Activated CD4-positive, alpha-beta T cell treated with anti-CD3 and anti-CD28 coated beads, Interleukin-2, amount 10 ng/mL, durations not matched to agents 24 days and 14 days (primary cell): ENCODE measurements at regions not wholly inside any gene's neighbourhood (a gene's known extent, or its start where the extent isn't known, plus 50 kb on each side); places are given as distances from the start of the nearest gene placed in this dataset.
"Not testable (repeated sequence)": the region's sequence is repeated elsewhere in the genome, so short reads cannot be mapped to it uniquely, and the experiment has no call there.

Experiments
- DNase-seq: peaks from one replicate; pipeline ENCODE4 v3.0.0; 2022
- H3K27ac Mint-ChIP-seq: one replicate; pipeline ENCODE4 v1.8.0; 2022; ENCODE audit warnings: mild to moderate bottlenecking, mixed read lengths
- H3K27me3 Mint-ChIP-seq: one replicate; pipeline ENCODE4 v1.8.0; 2022; ENCODE audit warnings: mixed read lengths
- H3K36me3 Mint-ChIP-seq: one replicate; pipeline ENCODE4 v1.8.0; 2022; ENCODE audit warnings: low read depth, mild to moderate bottlenecking, mixed read lengths
- H3K4me1 Mint-ChIP-seq: one replicate; pipeline ENCODE4 v1.8.0; 2021; ENCODE audit warnings: mixed read lengths
- H3K4me3 Mint-ChIP-seq: one replicate; pipeline ENCODE4 v1.8.0; 2022; ENCODE audit warnings: mild to moderate bottlenecking, moderate library complexity, mixed read lengths
- H3K9me3 Mint-ChIP-seq: one replicate; pipeline ENCODE4 v1.8.0; 2021; ENCODE audit warnings: mixed read lengths
- intact Hi-C: fragments of 100-400 bp; cut with micrococcal nuclease; formaldehyde crosslinking; loops from one replicate; pipeline ENCODE4 v1.15.1; 2023

DNA sequence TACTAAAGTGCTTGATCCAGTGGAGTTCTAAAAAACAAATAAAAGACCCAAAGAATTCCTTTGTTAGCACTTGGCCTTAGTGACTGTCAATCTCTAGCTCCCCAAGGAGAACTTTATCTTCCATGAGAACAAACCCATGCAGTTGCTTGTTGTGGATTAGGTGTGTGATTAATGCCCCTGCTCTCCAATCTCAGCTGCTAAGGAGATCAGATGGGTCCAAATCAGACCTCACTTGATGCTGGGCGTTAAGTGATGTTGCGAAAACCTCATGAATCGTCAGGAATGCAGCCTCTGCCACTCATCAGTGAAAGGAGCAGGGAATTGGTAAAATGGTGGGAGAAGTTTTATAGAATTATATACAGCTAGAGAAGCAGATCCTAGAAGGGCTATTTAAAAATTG lies 133.7 kb downstream of the DMAC1 start:
- no peaks in the 10 kb centered on the region for H3K36me3 Mint-ChIP-seq
- DNase-seq: no peak
- H3K27me3 Mint-ChIP-seq: peaks cover 2% of the 10 kb centered on the region
- H3K9me3 Mint-ChIP-seq: no peaks in the 10 kb centered on the region
- intact Hi-C loops: no loop called here
- no peaks in the 10 kb centered on the region for H3K4me1 Mint-ChIP-seq
- no peak overlapping the region for H3K27ac Mint-ChIP-seq
- H3K4me3 Mint-ChIP-seq: no peak overlapping the region

- H3K36me3 Mint-ChIP-seq: no peaks in the 10 kb centered on the region
- intact Hi-C loops: no loop called here
- H3K9me3 Mint-ChIP-seq: no peaks in the 10 kb centered on the region
- H3K4me3 Mint-ChIP-seq: no peak overlapping the region
- no peaks in the 10 kb centered on the region for H3K27me3 Mint-ChIP-seq
- H3K4me1 Mint-ChIP-seq: no peaks in the 10 kb centered on the region
- no peak overlapping the region for H3K27ac Mint-ChIP-seq
- no peak for DNase-seq
Observed at GRCh38 chr9:7659766-7660165, 139.8 kb downstream of the DMAC1 start.

- Mint-ChIP-seq H3K4me3 (no peak overlapping the region), H3K36me3 (no peaks in the 10 kb centered on the region)
Observed at GRCh38 chr9:7656636-7657035, 142.9 kb downstream of the DMAC1 start.

GRCh38 chr9:7653262-7653661 lies 146.3 kb downstream of the DMAC1 start:
- no peaks in the 10 kb centered on the region for H3K27me3 Mint-ChIP-seq
- H3K9me3 Mint-ChIP-seq: no peaks in the 10 kb centered on the region
- DNase-seq: no peak
- no peak overlapping the region for H3K27ac Mint-ChIP-seq
- H3K36me3 Mint-ChIP-seq: no peaks in the 10 kb centered on the region
- intact Hi-C loops: no loop called here
- H3K4me1 Mint-ChIP-seq: no peaks in the 10 kb centered on the region
- no peak overlapping the region for H3K4me3 Mint-ChIP-seq

More at GRCh38 chr9:7656636-7657035, 142.9 kb downstream of the DMAC1 start:
- Mint-ChIP-seq H3K9me3 (no peaks in the 10 kb centered on the region), H3K4me1 (no peaks in the 10 kb centered on the region), H3K27ac (no peak overlapping the region), H3K27me3 (no peaks in the 10 kb centered on the region)
- intact Hi-C loops: no loop called here
- no peak for DNase-seq

DNA sequence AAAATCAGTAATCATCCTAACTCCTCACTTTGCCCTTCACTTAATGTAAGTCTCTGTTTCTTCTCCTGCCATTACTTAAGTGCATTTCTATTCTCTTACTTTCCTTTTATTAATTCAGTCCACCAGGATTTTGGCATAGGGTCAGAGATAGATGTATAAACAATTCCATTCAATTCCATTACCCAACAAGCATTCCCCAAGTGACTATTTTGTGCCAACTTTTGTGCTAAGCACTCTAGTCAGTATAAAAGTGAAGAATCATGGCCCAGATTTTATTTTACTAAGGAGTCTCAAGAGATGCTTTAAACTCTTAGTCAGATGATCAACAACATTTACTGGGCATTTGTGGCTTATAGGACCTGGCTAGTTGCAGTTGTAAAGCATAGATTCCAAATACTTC lies 159.3 kb downstream of the DMAC1 start:
- DNase-seq: no peak
- H3K27ac Mint-ChIP-seq: no peak overlapping the region
- H3K4me1 Mint-ChIP-seq: no peaks in the 10 kb centered on the region
- H3K36me3 Mint-ChIP-seq: no peaks in the 10 kb centered on the region
- H3K9me3 Mint-ChIP-seq: peaks cover 10% of the 10 kb centered on the region
- H3K27me3 Mint-ChIP-seq: peaks cover 4% of the 10 kb centered on the region
- intact Hi-C loops: no loop called here
- no peak overlapping the region for H3K4me3 Mint-ChIP-seq

DNA sequence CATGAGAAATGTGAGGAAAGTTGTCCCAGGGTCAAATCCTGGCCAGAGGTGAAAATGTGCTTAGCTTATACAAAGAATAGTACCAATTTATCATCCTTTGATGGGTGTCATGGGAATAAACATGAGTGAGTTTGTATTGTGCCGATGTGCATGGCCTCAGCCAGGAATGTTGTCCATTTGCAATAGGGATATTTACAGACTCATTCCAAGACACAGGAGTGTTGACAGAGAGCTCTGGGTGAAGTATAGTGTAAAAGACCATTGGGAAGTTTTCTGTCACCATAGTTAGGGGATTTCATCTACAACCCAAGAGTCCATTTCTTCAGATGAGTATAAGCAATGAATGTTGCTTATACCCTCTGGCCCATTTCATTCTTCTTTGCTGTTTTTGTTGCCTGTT lies 160.1 kb downstream of the DMAC1 start:
- H3K36me3 Mint-ChIP-seq: no peaks in the 10 kb centered on the region
- no peak overlapping the region for H3K4me3 Mint-ChIP-seq
- H3K4me1 Mint-ChIP-seq: no peaks in the 10 kb centered on the region

GRCh38 chr9:7636838-7637467 lies 162.6 kb downstream of the DMAC1 start:
- H3K27ac Mint-ChIP-seq: no peak overlapping the region
- H3K27me3 Mint-ChIP-seq: peaks cover 10% of the 10 kb centered on the region
- intact Hi-C loops: no loop called here
- H3K36me3 Mint-ChIP-seq: no peaks in the 10 kb centered on the region
- DNase-seq: no peak
- H3K4me1 Mint-ChIP-seq: no peaks in the 10 kb centered on the region
- H3K9me3 Mint-ChIP-seq: peaks cover 8% of the 10 kb centered on the region
- no peak overlapping the region for H3K4me3 Mint-ChIP-seq

More for the DNA sequence above, 160.1 kb downstream of the DMAC1 start:
- no peak for DNase-seq
- no peak overlapping the region for H3K27ac Mint-ChIP-seq
- peaks cover 10% of the 10 kb centered on the region for H3K9me3 Mint-ChIP-seq
- peaks cover 4% of the 10 kb centered on the region for H3K27me3 Mint-ChIP-seq
- intact Hi-C loops: no loop called here

DNA sequence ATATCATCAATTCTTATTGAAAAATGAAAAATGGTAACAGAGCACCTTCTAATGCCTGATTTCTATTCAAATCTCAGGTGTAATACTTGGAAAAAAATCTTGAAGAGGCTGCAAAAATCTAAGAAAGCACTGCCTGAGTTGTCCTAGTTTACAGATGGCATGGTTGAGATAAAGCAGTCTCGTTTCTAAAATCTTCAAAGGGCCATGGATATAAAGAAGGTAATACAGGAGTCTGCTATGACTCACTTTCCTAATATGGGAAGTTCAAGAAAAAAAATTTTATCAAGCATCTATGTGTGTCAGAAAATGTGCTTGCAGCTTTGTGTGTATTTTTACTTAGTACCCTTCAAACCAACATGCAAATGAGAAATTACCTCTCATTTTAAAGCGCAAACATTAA lies 163.3 kb downstream of the DMAC1 start:
- intact Hi-C loops: no loop called here
- no peak overlapping the region for H3K4me3 Mint-ChIP-seq
- DNase-seq: no peak
- H3K27ac Mint-ChIP-seq: no peak overlapping the region
- peaks cover 10% of the 10 kb centered on the region for H3K9me3 Mint-ChIP-seq
- peaks cover 11% of the 10 kb centered on the region for H3K27me3 Mint-ChIP-seq
- H3K36me3 Mint-ChIP-seq: no peaks in the 10 kb centered on the region
- H3K4me1 Mint-ChIP-seq: no peaks in the 10 kb centered on the region

- H3K27me3 Mint-ChIP-seq, intact Hi-C loops: not testable (repeated sequence)
- Mint-ChIP-seq H3K27ac (peak overlapping the region; percentile 54), H3K4me3 (peak overlapping the region; percentile 20), H3K4me1 (peaks cover 24% of the 10 kb centered on the region), H3K36me3 (peaks cover 18% of the 10 kb centered on the region), H3K9me3 (peaks cover 40% of the 10 kb centered on the region)
- peak; percentile 90 for DNase-seq
Observed at GRCh38 chr9:7626571-7627029, 173.0 kb downstream of the DMAC1 start.

DNA sequence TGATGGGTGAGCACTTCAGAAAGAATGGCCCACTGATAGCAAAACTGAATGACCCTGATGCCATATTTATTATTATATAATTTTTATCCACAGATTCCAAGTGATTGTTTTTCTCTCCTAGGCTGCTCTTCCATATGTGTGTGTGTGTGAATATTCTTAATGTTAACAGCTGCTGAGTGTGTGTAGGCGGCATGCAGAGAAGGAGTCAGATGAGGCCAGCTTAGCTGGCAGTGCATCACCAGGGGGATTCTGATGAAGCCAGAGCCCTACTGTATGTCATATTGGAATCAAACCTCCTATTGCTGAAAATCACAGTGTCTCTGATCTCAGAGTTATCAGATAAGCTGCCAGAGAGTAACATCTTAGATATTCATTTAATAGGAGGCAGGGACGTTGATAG lies 177.1 kb downstream of the DMAC1 start:
- Mint-ChIP-seq H3K36me3 (peaks cover 6% of the 10 kb centered on the region), H3K27me3 (no peaks in the 10 kb centered on the region), H3K4me1 (peaks cover 20% of the 10 kb centered on the region), H3K9me3 (peaks cover 16% of the 10 kb centered on the region), H3K4me3 (no peak overlapping the region), H3K27ac (no peak overlapping the region)
- intact Hi-C loops: no loop called here
- DNase-seq: no peak

GRCh38 chr9:7615344-7615743 lies 184.2 kb downstream of the DMAC1 start:
- intact Hi-C loops: no loop called here
- H3K4me3 Mint-ChIP-seq: no peak overlapping the region
- DNase-seq: no peak
- H3K9me3 Mint-ChIP-seq: peaks cover 18% of the 10 kb centered on the region
- no peaks in the 10 kb centered on the region for H3K36me3 Mint-ChIP-seq
- H3K27ac Mint-ChIP-seq: no peak overlapping the region
- H3K27me3 Mint-ChIP-seq: peaks cover under 1% of the 10 kb centered on the region
- H3K4me1 Mint-ChIP-seq: peaks cover 22% of the 10 kb centered on the region

DNA sequence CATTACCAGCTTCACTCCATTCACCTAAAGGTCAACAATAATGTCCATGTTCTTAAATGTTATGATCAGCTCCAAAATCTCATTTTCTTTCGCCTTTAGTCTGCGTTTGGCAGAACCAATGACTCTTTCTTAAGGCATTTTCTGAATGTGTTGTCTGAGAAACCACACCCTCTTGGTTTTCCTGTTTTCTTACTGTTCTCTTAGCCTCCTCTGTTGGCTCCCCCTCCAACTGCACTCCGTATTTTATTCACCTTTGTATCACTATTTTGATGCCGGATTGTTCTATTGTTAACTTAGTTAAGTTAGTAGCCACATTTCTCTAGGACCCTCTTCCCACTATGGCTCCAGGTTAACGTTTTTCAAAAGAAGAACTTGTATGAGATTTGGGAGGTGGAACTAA lies 185.6 kb downstream of the DMAC1 start:
- no peaks in the 10 kb centered on the region for H3K36me3 Mint-ChIP-seq
- peak; percentile 68 for DNase-seq
- intact Hi-C loops: no loop called here
- H3K9me3 Mint-ChIP-seq: peaks cover 18% of the 10 kb centered on the region
- peaks cover 22% of the 10 kb centered on the region for H3K4me1 Mint-ChIP-seq
- H3K4me3 Mint-ChIP-seq: peak overlapping the region; percentile 53
- H3K27me3 Mint-ChIP-seq: peaks cover 4% of the 10 kb centered on the region
- peak overlapping the region; percentile 21 for H3K27ac Mint-ChIP-seq

GRCh38 chr9:7608261-7608660 lies 191.3 kb downstream of the DMAC1 start:
- intact Hi-C loops: no loop called here
- Mint-ChIP-seq H3K4me1 (peaks cover 3% of the 10 kb centered on the region), H3K27ac (no peak overlapping the region), H3K4me3 (no peak overlapping the region), H3K36me3 (no peaks in the 10 kb centered on the region), H3K27me3 (peaks cover 12% of the 10 kb centered on the region), H3K9me3 (peaks cover 10% of the 10 kb centered on the region)
- no peak for DNase-seq

- peaks cover 10% of the 10 kb centered on the region for H3K9me3 Mint-ChIP-seq
- peaks cover 12% of the 10 kb centered on the region for H3K27me3 Mint-ChIP-seq
Observed at GRCh38 chr9:7607421-7607820, 192.2 kb downstream of the DMAC1 start.

GRCh38 chr9:7606591-7606990 lies 193.0 kb downstream of the DMAC1 start:
- H3K4me3 Mint-ChIP-seq: no peak overlapping the region
- intact Hi-C loops: no loop called here
- peaks cover 16% of the 10 kb centered on the region for H3K27me3 Mint-ChIP-seq
- H3K27ac Mint-ChIP-seq: no peak overlapping the region
- no peaks in the 10 kb centered on the region for H3K36me3 Mint-ChIP-seq
- H3K4me1 Mint-ChIP-seq: no peaks in the 10 kb centered on the region
- DNase-seq: no peak
- H3K9me3 Mint-ChIP-seq: peaks cover 6% of the 10 kb centered on the region

More at GRCh38 chr9:7607421-7607820, 192.2 kb downstream of the DMAC1 start:
- H3K27ac Mint-ChIP-seq: no peak overlapping the region
- H3K36me3 Mint-ChIP-seq: no peaks in the 10 kb centered on the region
- H3K4me1 Mint-ChIP-seq: no peaks in the 10 kb centered on the region
- no peak for DNase-seq
- intact Hi-C loops: no loop called here
- no peak overlapping the region for H3K4me3 Mint-ChIP-seq
